ENCODE measurements at regions not wholly inside any gene's neighbourhood (a gene's known extent, or its start where the extent isn't known, plus 50 kb on each side); places are given as distances from the start of the nearest gene placed in this dataset.

- Histone ChIP-seq H3K27ac (ENCODE audit: insufficient read depth, low read depth, low read length) (no peak overlapping the region), H3K79me2 (ENCODE audit: control insufficient read depth, insufficient read depth, low read length) (no peaks in the 10 kb centered on the region), H3K4me3 (replicated peaks in 1 of 3; ENCODE audit: insufficient read depth in 1 of 3, low read depth in 1 of 3, low read length in 3 of 3) (no peak overlapping the region), H4K20me1 (replicated peaks; ENCODE audit: control insufficient read depth, extremely low read depth, insufficient read depth, low read length) (no peaks in the 10 kb centered on the region), H3K9me3 (replicated peaks; ENCODE audit: control insufficient read depth, insufficient read depth, low read length) (no peaks in the 10 kb centered on the region), H2AFZ (ENCODE audit: low read depth, low read length) (no peak overlapping the region), H3K4me1 (ENCODE audit: control insufficient read depth, extremely low read depth, insufficient read depth, low read length) (no peaks in the 10 kb centered on the region), H3K9ac (replicated peaks; ENCODE audit: extremely low read depth, insufficient read depth, low read length) (no peak overlapping the region), H3K27me3 (ENCODE audit: control insufficient read depth in 2 of 2, insufficient read depth in 2 of 2, low read length in 2 of 2) (peaks cover 2 to 3% of the 10 kb centered on the region in 2 experiments), H3K36me3 (ENCODE audit: control insufficient read depth in 2 of 2, extremely low read depth in 1 of 2, insufficient read depth in 2 of 2, low read length in 2 of 2) (no peaks in the 10 kb centered on the region), H3K9me1 (replicated peaks; ENCODE audit: control insufficient read depth, extremely low read depth, insufficient read depth, low read length) (no peaks in the 10 kb centered on the region), H3K4me2 (ENCODE audit: insufficient read depth, low read length) (no peak overlapping the region)
- intact Hi-C loops (cut with micrococcal nuclease): no loop called here
- dilution Hi-C loops (cut with MboI; ENCODE audit: extremely low pct_ligation_motif_present, low sequenced_read_pairs): no loop called here
- TF ChIP-seq MAX (IDR thresholded peaks at IDR 0.05; ENCODE audit: insufficient read depth, insufficient read length): no peak
- TF ChIP-seq FOS (IDR thresholded peaks at IDR 0.05; ENCODE audit: borderline replicate concordance, insufficient read depth, low read length): no peak
- TF ChIP-seq JUN (IDR thresholded peaks at IDR 0.05; ENCODE audit: borderline replicate concordance, insufficient read depth, insufficient read length, low read depth): no peak
- no peak for TF ChIP-seq POLR2AphosphoS5 (IDR thresholded peaks at IDR 0.05; ENCODE audit: insufficient read depth, low read depth, low read length)
- no peak for TF ChIP-seq POLR2A (IDR thresholded peaks at IDR 0.05; ENCODE audit: low read depth, low read length)
- no TSS peak for BruUV-seq (replicated peaks)
- ChIA-PET CTCF (no interaction called here), POLR2A (no interaction called here)
- FAIRE-seq (no peak), DNase-seq (ENCODE audit: low read depth, low spot score) (no peak)
Observed at GRCh38 chr10:27399871-27400270, 104.2 kb upstream of the RAB18 start.

- Histone ChIP-seq H3K4me2 (ENCODE audit: insufficient read depth, low read length) (no peak overlapping the region), H3K4me1 (ENCODE audit: control insufficient read depth, extremely low read depth, insufficient read depth, low read length) (no peaks in the 10 kb centered on the region), H3K9me3 (replicated peaks; ENCODE audit: control insufficient read depth, insufficient read depth, low read length) (no peaks in the 10 kb centered on the region), H4K20me1 (replicated peaks; ENCODE audit: control insufficient read depth, extremely low read depth, insufficient read depth, low read length) (no peaks in the 10 kb centered on the region), H3K27me3 (ENCODE audit: control insufficient read depth in 2 of 2, insufficient read depth in 2 of 2, low read length in 2 of 2) (peaks cover 0 to 3% of the 10 kb centered on the region in 2 experiments), H3K36me3 (ENCODE audit: control insufficient read depth in 2 of 2, extremely low read depth in 1 of 2, insufficient read depth in 2 of 2, low read length in 2 of 2) (no peaks in the 10 kb centered on the region), H3K79me2 (ENCODE audit: control insufficient read depth, insufficient read depth, low read length) (no peaks in the 10 kb centered on the region), H3K27ac (ENCODE audit: insufficient read depth, low read depth, low read length) (no peak overlapping the region), H3K4me3 (replicated peaks in 1 of 3; ENCODE audit: insufficient read depth in 1 of 3, low read depth in 1 of 3, low read length in 3 of 3) (no peak overlapping the region), H2AFZ (ENCODE audit: low read depth, low read length) (no peak overlapping the region), H3K9ac (replicated peaks; ENCODE audit: extremely low read depth, insufficient read depth, low read length) (no peak overlapping the region), H3K9me1 (replicated peaks; ENCODE audit: control insufficient read depth, extremely low read depth, insufficient read depth, low read length) (no peaks in the 10 kb centered on the region)
- POLR2A ChIA-PET: no interaction called here
- CTCF ChIA-PET: no interaction called here
- BruUV-seq (replicated peaks): no TSS peak
- DNase-seq (ENCODE audit: low read depth, low spot score) (no peak), FAIRE-seq (no peak)
- dilution Hi-C loops (cut with MboI; ENCODE audit: extremely low pct_ligation_motif_present, low sequenced_read_pairs) (no loop called here), intact Hi-C loops (cut with micrococcal nuclease) (no loop called here)
- TF ChIP-seq EZH2 (IDR thresholded peaks at IDR 0.05; ENCODE audit: borderline replicate concordance, low read depth, low read length, severe bottlenecking): no peak
- TF ChIP-seq MAX (IDR thresholded peaks at IDR 0.05; ENCODE audit: insufficient read depth, insufficient read length): no peak
- no peak for TF ChIP-seq CTCF (IDR thresholded peaks at IDR 0.05; ENCODE audit: extremely low read depth in 1 of 2, insufficient read depth in 1 of 2, low read depth in 1 of 2, low read length in 2 of 2)
- no peak for TF ChIP-seq MYC (IDR thresholded peaks at IDR 0.05; ENCODE audit: low read depth, low read length)
- no peak for TF ChIP-seq GATA2 (IDR thresholded peaks at IDR 0.05; ENCODE audit: insufficient read depth, insufficient read length, low read depth, low read length)
- no peak for TF ChIP-seq JUN (IDR thresholded peaks at IDR 0.05; ENCODE audit: borderline replicate concordance, insufficient read depth, insufficient read length, low read depth)
- no peak for TF ChIP-seq POLR2A (IDR thresholded peaks at IDR 0.05; ENCODE audit: low read depth, low read length)
- no peak for TF ChIP-seq POLR2AphosphoS5 (IDR thresholded peaks at IDR 0.05; ENCODE audit: insufficient read depth, low read depth, low read length)
- TF ChIP-seq FOS (IDR thresholded peaks at IDR 0.05; ENCODE audit: borderline replicate concordance, insufficient read depth, low read length): no peak
Observed at GRCh38 chr10:27393961-27394360, 110.1 kb upstream of the RAB18 start.
